ENCODE measurements at regions not wholly inside any gene's neighbourhood (a gene's known extent, or its start where the extent isn't known, plus 50 kb on each side); places are given as distances from the start of the nearest gene placed in this dataset.
A peak's percentile ranks its signal among the peaks of the same experiment; 100 is the strongest.

DNA sequence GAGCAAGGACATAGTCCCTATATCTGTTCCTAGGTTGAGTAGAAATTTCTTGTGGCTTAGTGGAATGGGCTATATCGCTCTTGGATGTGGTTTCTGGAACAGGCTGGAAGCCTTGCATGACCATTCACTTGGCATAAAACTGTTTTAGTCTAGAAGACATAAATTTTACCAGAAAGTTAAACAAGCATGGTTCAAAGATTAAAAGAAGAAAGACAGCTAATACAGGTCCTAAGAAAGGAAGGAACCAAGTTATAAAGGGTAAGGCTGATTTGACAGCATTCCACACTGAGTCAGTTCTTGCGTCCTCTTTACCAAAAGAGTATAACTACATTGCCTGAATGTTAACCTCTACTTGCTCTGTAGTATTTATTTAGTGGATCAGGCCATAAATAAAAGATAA lies 724.2 kb downstream of the SORCS1 start:
- no peak overlapping the region for H3K27ac ChIP-seq (ENCODE audit: low read depth, low read length)
- H3K27me3 ChIP-seq (ENCODE audit: control insufficient read depth, insufficient read depth, low read length): no peaks in the 10 kb centered on the region
- no peak for DNase-seq (ENCODE audit: low read depth in 4 of 6, low spot score in 6 of 6)
- H3K9me3 ChIP-seq (ENCODE audit: control insufficient read depth, insufficient read depth, low read length): no peaks in the 10 kb centered on the region
- H3K4me1 ChIP-seq (ENCODE audit: control insufficient read depth, insufficient read depth, low read length): no peaks in the 10 kb centered on the region
- no peaks in the 10 kb centered on the region for H3K36me3 ChIP-seq (ENCODE audit: control insufficient read depth, insufficient read depth, low read length)
- no peak overlapping the region for H3K4me3 ChIP-seq (ENCODE audit: low read depth, low read length)
- WGBS (ENCODE audit: insufficient coverage): no CpG with 5 or more reads among the region's 2 CpGs

DNA sequence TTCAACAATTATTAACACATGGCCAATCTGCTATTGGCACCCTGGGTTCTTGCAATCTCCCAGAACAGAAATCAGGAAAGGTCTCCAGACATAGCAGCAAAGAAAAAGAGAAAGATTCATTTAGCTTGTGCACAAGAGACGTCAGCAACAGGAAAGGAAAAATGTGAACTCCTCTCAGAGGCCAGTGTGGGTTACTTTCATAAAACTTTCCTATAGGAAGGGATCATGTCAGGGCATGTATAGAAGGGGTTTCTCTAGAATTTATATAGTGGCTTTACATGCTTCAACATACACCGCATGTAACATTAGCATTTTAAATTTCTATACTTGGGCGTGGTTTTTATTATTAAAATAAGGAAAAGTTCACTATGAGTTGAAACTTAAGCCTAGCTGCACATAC lies 725.1 kb downstream of the SORCS1 start:
- H3K27ac ChIP-seq (ENCODE audit: low read depth, low read length): no peak overlapping the region
- no peaks in the 10 kb centered on the region for H3K4me1 ChIP-seq (ENCODE audit: control insufficient read depth, insufficient read depth, low read length)
- no peak overlapping the region for H3K4me3 ChIP-seq (ENCODE audit: low read depth, low read length)
- WGBS (ENCODE audit: insufficient coverage): no CpG with 5 or more reads among the region's 3 CpGs
- no peaks in the 10 kb centered on the region for H3K9me3 ChIP-seq (ENCODE audit: control insufficient read depth, insufficient read depth, low read length)
- no peaks in the 10 kb centered on the region for H3K36me3 ChIP-seq (ENCODE audit: control insufficient read depth, insufficient read depth, low read length)
- H3K27me3 ChIP-seq (ENCODE audit: control insufficient read depth, insufficient read depth, low read length): no peaks in the 10 kb centered on the region
- DNase-seq (ENCODE audit: low read depth in 4 of 6, low spot score in 6 of 6): no peak

DNA sequence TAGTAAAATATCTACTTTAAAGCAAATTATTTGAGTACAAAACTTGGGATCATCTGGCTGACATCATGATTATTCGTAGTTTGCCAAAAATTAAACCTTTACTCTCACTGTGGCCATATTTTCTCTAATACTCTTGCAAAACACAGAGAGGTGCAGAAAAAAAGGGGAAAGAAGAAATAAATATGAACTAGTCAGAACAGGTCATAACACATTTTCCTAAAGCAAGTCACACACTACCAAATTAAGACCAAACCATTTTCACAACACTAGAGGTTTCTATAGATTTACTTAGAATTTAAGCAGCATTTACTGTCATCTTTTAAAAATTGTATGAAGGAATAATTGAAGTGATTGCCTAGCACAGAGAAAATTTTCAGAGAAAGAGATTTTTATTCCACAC lies 726.1 kb downstream of the SORCS1 start:
- no CpG with 5 or more reads among the region's 1 CpG for WGBS (ENCODE audit: insufficient coverage)
- no peaks in the 10 kb centered on the region for H3K36me3 ChIP-seq (ENCODE audit: control insufficient read depth, insufficient read depth, low read length)
- no peak overlapping the region for H3K4me3 ChIP-seq (ENCODE audit: low read depth, low read length)
- no peaks in the 10 kb centered on the region for H3K4me1 ChIP-seq (ENCODE audit: control insufficient read depth, insufficient read depth, low read length)
- no peak for DNase-seq (ENCODE audit: low read depth in 4 of 6, low spot score in 6 of 6)
- H3K27ac ChIP-seq (ENCODE audit: low read depth, low read length): no peak overlapping the region
- no peaks in the 10 kb centered on the region for H3K27me3 ChIP-seq (ENCODE audit: control insufficient read depth, insufficient read depth, low read length)
- H3K9me3 ChIP-seq (ENCODE audit: control insufficient read depth, insufficient read depth, low read length): no peaks in the 10 kb centered on the region

DNA sequence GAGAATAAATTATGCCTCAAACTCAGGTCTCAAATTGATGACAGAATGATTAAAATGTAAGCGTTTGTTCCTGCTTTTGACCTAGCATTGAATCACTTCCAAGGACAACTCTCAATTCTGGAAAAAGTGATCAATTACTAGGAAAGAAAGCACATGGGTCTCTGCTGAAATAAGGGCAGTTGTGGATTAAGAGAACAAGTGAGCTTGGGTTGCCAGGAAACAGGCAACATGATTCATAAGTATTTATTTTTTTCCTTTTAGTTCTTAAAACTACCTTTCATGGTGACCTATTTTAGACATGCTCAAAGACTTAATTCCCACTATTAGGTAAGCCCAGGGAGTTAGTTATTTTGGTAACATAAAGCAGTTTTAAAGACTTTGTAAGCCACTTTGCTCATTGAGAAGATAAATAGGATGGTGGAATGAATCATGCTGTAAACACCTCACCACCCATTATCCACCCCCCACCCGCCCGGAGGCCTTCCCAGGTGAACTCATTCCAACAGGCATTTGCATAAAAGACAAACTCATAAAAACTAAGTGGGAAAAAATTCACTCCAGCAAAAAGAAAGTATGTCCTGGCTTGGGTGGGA lies 728.3 kb downstream of the SORCS1 start:
- no peaks in the 10 kb centered on the region for H3K27me3 ChIP-seq (ENCODE audit: control insufficient read depth, insufficient read depth, low read length)
- no peaks in the 10 kb centered on the region for H3K36me3 ChIP-seq (ENCODE audit: control insufficient read depth, insufficient read depth, low read length)
- WGBS (ENCODE audit: insufficient coverage): no CpG with 5 or more reads among the region's 3 CpGs
- no peak overlapping the region for H3K4me3 ChIP-seq (ENCODE audit: low read depth, low read length)
- DNase-seq (ENCODE audit: low read depth in 4 of 6, low spot score in 6 of 6): peak in 1 of 6 donors; percentile 15
- no peaks in the 10 kb centered on the region for H3K9me3 ChIP-seq (ENCODE audit: control insufficient read depth, insufficient read depth, low read length)
- no peaks in the 10 kb centered on the region for H3K4me1 ChIP-seq (ENCODE audit: control insufficient read depth, insufficient read depth, low read length)
- no peak overlapping the region for H3K27ac ChIP-seq (ENCODE audit: low read depth, low read length)

DNA sequence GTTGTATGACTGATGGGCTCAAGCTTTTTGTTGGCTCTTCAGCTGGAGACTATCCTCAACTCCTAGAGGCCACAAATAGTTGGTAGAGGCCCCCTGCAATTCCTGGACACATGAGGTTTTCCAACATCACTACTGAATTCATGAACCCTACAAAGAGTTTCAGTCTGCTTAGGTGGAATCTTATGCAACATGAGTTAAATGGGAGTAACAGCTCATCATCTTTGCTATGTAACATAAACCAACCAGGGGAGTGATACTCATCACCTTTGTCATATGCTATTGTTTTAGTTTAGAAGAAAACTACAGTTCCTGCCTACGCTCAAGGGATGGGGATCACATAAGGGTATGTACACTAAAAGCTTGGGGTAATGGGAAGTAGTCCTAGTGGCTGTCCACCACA lies 729.4 kb downstream of the SORCS1 start:
- no peak for DNase-seq (ENCODE audit: low read depth in 4 of 6, low spot score in 6 of 6)
- WGBS (ENCODE audit: insufficient coverage): no CpG with 5 or more reads among the region's 1 CpG
- Histone ChIP-seq H3K4me3 (ENCODE audit: low read depth, low read length) (no peak overlapping the region), H3K9me3 (ENCODE audit: control insufficient read depth, insufficient read depth, low read length) (no peaks in the 10 kb centered on the region), H3K4me1 (ENCODE audit: control insufficient read depth, insufficient read depth, low read length) (no peaks in the 10 kb centered on the region), H3K27me3 (ENCODE audit: control insufficient read depth, insufficient read depth, low read length) (no peaks in the 10 kb centered on the region), H3K36me3 (ENCODE audit: control insufficient read depth, insufficient read depth, low read length) (no peaks in the 10 kb centered on the region), H3K27ac (ENCODE audit: low read depth, low read length) (no peak overlapping the region)

DNA sequence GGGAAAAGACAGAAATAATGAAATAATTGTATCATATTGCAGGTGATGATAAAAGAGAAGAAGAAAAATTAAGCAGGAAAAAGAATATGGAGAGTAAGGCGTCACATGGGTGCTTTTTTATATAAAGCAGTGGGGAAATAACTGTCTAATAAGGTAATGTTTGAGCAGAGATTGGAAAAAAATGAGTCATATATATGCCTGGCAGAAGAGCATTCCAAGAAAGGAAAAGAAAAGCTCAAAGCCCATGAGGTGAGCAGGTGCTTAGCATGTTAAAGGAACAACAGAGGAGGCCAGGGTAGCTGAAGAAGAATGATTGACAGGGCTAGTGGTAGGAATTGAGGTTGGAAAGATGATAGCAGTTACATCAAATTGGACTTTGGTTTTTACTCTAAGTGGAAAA lies 739.5 kb downstream of the SORCS1 start:
- no peak for DNase-seq (ENCODE audit: low read depth in 4 of 6, low spot score in 6 of 6)
- Histone ChIP-seq H3K27me3 (ENCODE audit: control insufficient read depth, insufficient read depth, low read length) (no peaks in the 10 kb centered on the region), H3K4me1 (ENCODE audit: control insufficient read depth, insufficient read depth, low read length) (no peaks in the 10 kb centered on the region), H3K4me3 (ENCODE audit: low read depth, low read length) (no peak overlapping the region), H3K9me3 (ENCODE audit: control insufficient read depth, insufficient read depth, low read length) (no peaks in the 10 kb centered on the region), H3K27ac (ENCODE audit: low read depth, low read length) (no peak overlapping the region), H3K36me3 (ENCODE audit: control insufficient read depth, insufficient read depth, low read length) (no peaks in the 10 kb centered on the region)
- 89% methylated on average over 1 of the region's 1 CpG for WGBS (ENCODE audit: insufficient coverage)

DNA sequence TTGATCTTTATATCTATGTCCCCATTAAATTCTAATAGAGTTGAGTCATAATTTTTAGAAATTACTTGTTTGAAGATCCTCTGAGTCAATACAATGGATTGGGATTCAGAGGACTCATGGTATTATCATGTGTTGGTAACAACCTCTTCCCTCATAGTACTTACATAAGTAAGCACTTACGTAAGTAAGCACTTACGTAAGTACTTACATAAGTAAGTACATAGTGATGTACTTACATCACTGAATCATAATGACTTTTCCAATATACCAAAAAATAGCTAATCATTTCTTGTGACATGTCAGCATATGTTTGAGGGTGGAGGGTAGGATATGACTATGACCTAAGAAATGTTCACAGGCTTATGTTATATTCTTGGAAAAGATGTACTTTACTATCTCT lies 740.5 kb downstream of the SORCS1 start:
- no peak overlapping the region for H3K27ac ChIP-seq (ENCODE audit: low read depth, low read length)
- no peak for DNase-seq (ENCODE audit: low read depth in 4 of 6, low spot score in 6 of 6)
- no peaks in the 10 kb centered on the region for H3K36me3 ChIP-seq (ENCODE audit: control insufficient read depth, insufficient read depth, low read length)
- H3K4me1 ChIP-seq (ENCODE audit: control insufficient read depth, insufficient read depth, low read length): no peaks in the 10 kb centered on the region
- H3K9me3 ChIP-seq (ENCODE audit: control insufficient read depth, insufficient read depth, low read length): no peaks in the 10 kb centered on the region
- no peaks in the 10 kb centered on the region for H3K27me3 ChIP-seq (ENCODE audit: control insufficient read depth, insufficient read depth, low read length)
- no CpG with 5 or more reads among the region's 2 CpGs for WGBS (ENCODE audit: insufficient coverage)
- H3K4me3 ChIP-seq (ENCODE audit: low read depth, low read length): no peak overlapping the region

DNA sequence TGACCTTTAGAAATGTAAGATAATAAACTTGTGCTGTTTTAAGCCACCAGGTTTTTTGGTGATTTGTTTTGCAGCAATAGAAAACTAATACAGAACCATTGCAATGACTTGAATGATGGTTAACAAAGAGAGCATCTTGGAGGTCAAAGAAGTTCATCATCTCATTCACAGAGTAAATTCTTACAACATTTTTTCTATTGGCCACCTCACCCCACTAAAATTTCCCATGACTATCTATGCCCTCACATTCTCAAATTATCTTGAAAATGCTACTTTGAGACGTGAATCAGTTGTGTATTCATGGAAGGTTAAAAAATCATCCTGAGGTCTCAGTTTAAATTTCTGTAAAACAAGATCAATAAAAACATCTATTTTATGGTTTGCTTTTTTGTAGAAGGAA lies 754.2 kb downstream of the SORCS1 start:
- no CpG with 5 or more reads among the region's 1 CpG for WGBS (ENCODE audit: insufficient coverage)
- Histone ChIP-seq H3K4me1 (ENCODE audit: control insufficient read depth, insufficient read depth, low read length) (no peaks in the 10 kb centered on the region), H3K9me3 (ENCODE audit: control insufficient read depth, insufficient read depth, low read length) (no peaks in the 10 kb centered on the region), H3K4me3 (ENCODE audit: low read depth, low read length) (no peak overlapping the region), H3K27ac (ENCODE audit: low read depth, low read length) (no peak overlapping the region), H3K27me3 (ENCODE audit: control insufficient read depth, insufficient read depth, low read length) (no peaks in the 10 kb centered on the region), H3K36me3 (ENCODE audit: control insufficient read depth, insufficient read depth, low read length) (no peaks in the 10 kb centered on the region)
- no peak for DNase-seq (ENCODE audit: low read depth in 4 of 6, low spot score in 6 of 6)

DNA sequence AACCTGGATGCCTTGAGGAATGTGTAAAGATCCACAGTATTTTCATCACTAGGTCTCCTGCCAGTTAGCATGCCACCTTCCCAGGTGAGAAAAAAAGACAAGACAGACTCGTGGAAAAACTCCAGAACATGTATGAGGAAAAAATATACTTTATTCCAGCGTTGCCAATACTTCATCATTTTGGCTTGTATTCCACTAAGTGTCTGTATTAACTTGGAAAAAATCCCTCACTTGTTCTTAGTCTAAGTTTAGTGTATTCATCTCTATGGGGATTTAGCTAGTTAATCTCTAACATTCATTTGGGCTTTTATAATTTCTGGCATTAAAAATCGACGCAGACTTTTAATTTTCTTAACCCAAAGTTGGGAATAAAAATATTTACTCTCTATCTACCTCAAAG lies 759.4 kb downstream of the SORCS1 start:
- no peaks in the 10 kb centered on the region for H3K4me1 ChIP-seq (ENCODE audit: control insufficient read depth, insufficient read depth, low read length)
- H3K4me3 ChIP-seq (ENCODE audit: low read depth, low read length): no peak overlapping the region
- no CpG with 5 or more reads among the region's 4 CpGs for WGBS (ENCODE audit: insufficient coverage)
- no peaks in the 10 kb centered on the region for H3K36me3 ChIP-seq (ENCODE audit: control insufficient read depth, insufficient read depth, low read length)
- no peak overlapping the region for H3K27ac ChIP-seq (ENCODE audit: low read depth, low read length)
- H3K27me3 ChIP-seq (ENCODE audit: control insufficient read depth, insufficient read depth, low read length): no peaks in the 10 kb centered on the region
- no peaks in the 10 kb centered on the region for H3K9me3 ChIP-seq (ENCODE audit: control insufficient read depth, insufficient read depth, low read length)
- DNase-seq (ENCODE audit: low read depth in 4 of 6, low spot score in 6 of 6): no peak

DNA sequence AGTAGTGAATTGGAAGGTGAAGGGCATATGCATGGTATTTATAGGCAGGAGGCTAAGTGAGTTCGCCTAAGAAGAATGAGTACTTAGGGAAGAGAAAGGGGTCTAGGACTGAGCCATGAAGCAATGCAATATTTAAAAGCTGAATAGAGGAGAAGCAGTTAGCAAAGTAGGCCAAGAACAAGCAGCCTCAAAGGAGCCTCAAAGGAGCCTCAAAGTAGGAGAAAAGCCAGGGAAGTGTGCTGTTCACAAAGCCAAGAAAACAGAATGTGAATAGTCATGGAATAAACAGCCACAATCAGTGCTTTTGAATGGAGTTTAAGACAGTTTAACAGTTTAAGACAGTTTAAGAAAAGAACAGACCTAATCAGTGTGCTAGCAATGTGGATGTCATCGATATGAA lies 762.0 kb downstream of the SORCS1 start:
- WGBS (ENCODE audit: insufficient coverage): 63% methylated on average over 2 of the region's 2 CpGs
- no peaks in the 10 kb centered on the region for H3K9me3 ChIP-seq (ENCODE audit: control insufficient read depth, insufficient read depth, low read length)
- DNase-seq (ENCODE audit: low read depth in 4 of 6, low spot score in 6 of 6): peak in 2 of 6 donors; percentile 24 to 28

More for the DNA sequence above, 762.0 kb downstream of the SORCS1 start:
- no peaks in the 10 kb centered on the region for H3K4me1 ChIP-seq (ENCODE audit: control insufficient read depth, insufficient read depth, low read length)
- no peak overlapping the region for H3K27ac ChIP-seq (ENCODE audit: low read depth, low read length)
- no peaks in the 10 kb centered on the region for H3K27me3 ChIP-seq (ENCODE audit: control insufficient read depth, insufficient read depth, low read length)
- H3K4me3 ChIP-seq (ENCODE audit: low read depth, low read length): no peak overlapping the region
- H3K36me3 ChIP-seq (ENCODE audit: control insufficient read depth, insufficient read depth, low read length): no peaks in the 10 kb centered on the region
